KMS-11 (cell line): ENCODE measurements at regions not wholly inside any gene's neighbourhood (a gene's known extent, or its start where the extent isn't known, plus 50 kb on each side); places are given as distances from the start of the nearest gene placed in this dataset.

Experiments used
- H2AFZ ChIP-seq: fragments of 200-600 bp; sonication (generic); 2 replicates; pipeline ENCODE4 v1.6.1; 2016; ENCODE audit warnings: antibody characterized with exemption, mixed run types, low read depth
- H3K27ac ChIP-seq: fragments of 200-600 bp; sonication (generic); 2 replicates; pipeline ENCODE4 v1.6.1; 2016; ENCODE audit warnings: mild to moderate bottlenecking, mixed run types
- H3K27me3 ChIP-seq: fragments of 200-600 bp; sonication (generic); 2 replicates; pipeline ENCODE4 v1.6.1; 2017; ENCODE audit warnings: mild to moderate bottlenecking, low read depth, mixed run types, moderate library complexity; ENCODE audit not compliant: insufficient read depth
- H3K36me3 ChIP-seq: fragments of 200-600 bp; sonication (generic); 2 replicates; pipeline ENCODE4 v1.6.1; 2017; ENCODE audit warnings: mild to moderate bottlenecking, mixed run types; ENCODE audit not compliant: insufficient read depth
- H3K4me1 ChIP-seq: fragments of 200-600 bp; sonication (generic); 2 replicates; pipeline ENCODE4 v1.6.1; 2016; ENCODE audit warnings: mild to moderate bottlenecking, low read depth, mixed run types; ENCODE audit not compliant: poor library complexity, severe bottlenecking
- H3K4me2 ChIP-seq: fragments of 200-600 bp; sonication (generic); 2 replicates; pipeline ENCODE4 v1.7.0; 2016; ENCODE audit warnings: mild to moderate bottlenecking, mixed run types
- H3K4me3 ChIP-seq: fragments of 200-600 bp; sonication (generic); IDR thresholded peaks from 2 replicates; pipeline ENCODE4 v1.6.1; 2017; ENCODE audit warnings: low read depth, low read length, mixed read lengths; ENCODE audit not compliant: insufficient read depth
- H3K79me2 ChIP-seq: fragments of 200-600 bp; sonication (generic); 2 replicates; pipeline ENCODE4 v1.6.1; 2016; ENCODE audit warnings: low read depth, mixed run types; ENCODE audit not compliant: insufficient read depth
- H3K9ac ChIP-seq: fragments of 200-600 bp; sonication (generic); 2 replicates; pipeline ENCODE4 v1.6.1; 2016; ENCODE audit warnings: mild to moderate bottlenecking, mixed run types
- H4K20me1 ChIP-seq: fragments of 200-600 bp; sonication (generic); 2 replicates; pipeline ENCODE4 v1.6.1; 2016; ENCODE audit warnings: mild to moderate bottlenecking, mixed run types; ENCODE audit not compliant: insufficient read depth
- CTCF ChIP-seq: fragments of 200-600 bp; sonication (generic); conservative IDR thresholded peaks from 2 replicates; pipeline ENCODE4 v1.6.1; 2017; ENCODE audit warnings: low read depth, mild to moderate bottlenecking, antibody characterized with exemption, low read length, moderate library complexity, mixed read lengths

- H3K4me1 ChIP-seq = no peaks in the 10 kb centered on the region
- no peaks in the 10 kb centered on the region for H3K79me2 ChIP-seq
- H4K20me1 ChIP-seq = no peaks in the 10 kb centered on the region
- H2AFZ ChIP-seq = no peak overlapping the region
- H3K4me3 ChIP-seq = no peak overlapping the region
- no peaks in the 10 kb centered on the region for H3K36me3 ChIP-seq
- H3K27me3 ChIP-seq = no peaks in the 10 kb centered on the region
- no peak overlapping the region for H3K27ac ChIP-seq
- no peak overlapping the region for H3K9ac ChIP-seq
- no peak overlapping the region for H3K4me2 ChIP-seq
- TF ChIP-seq CTCF = no peak
Observed at GRCh38 chr4:81698538-81699296, 227.0 kb upstream of the RASGEF1B start.

GRCh38 chr4:81694176-81694913 lies 222.6 kb upstream of the RASGEF1B start:
- Histone ChIP-seq H3K4me2 (no peak overlapping the region), H2AFZ (no peak overlapping the region), H3K27me3 (no peaks in the 10 kb centered on the region), H3K36me3 (no peaks in the 10 kb centered on the region), H3K27ac (no peak overlapping the region), H3K79me2 (no peaks in the 10 kb centered on the region), H4K20me1 (no peaks in the 10 kb centered on the region), H3K4me3 (no peak overlapping the region), H3K4me1 (no peaks in the 10 kb centered on the region), H3K9ac (no peak overlapping the region)
- TF ChIP-seq CTCF = no peak

- H3K36me3 ChIP-seq = no peaks in the 10 kb centered on the region
Observed at GRCh38 chr4:81690871-81691270, 219.2 kb upstream of the RASGEF1B start.

GRCh38 chr4:81688085-81688484 lies 216.4 kb upstream of the RASGEF1B start:
- no peaks in the 10 kb centered on the region for H3K36me3 ChIP-seq
- TF ChIP-seq CTCF = no peak
- no peak overlapping the region for H3K27ac ChIP-seq
- no peaks in the 10 kb centered on the region for H3K79me2 ChIP-seq
- H3K27me3 ChIP-seq = no peaks in the 10 kb centered on the region
- no peaks in the 10 kb centered on the region for H4K20me1 ChIP-seq
- H3K9ac ChIP-seq = no peak overlapping the region
- peaks cover 16% of the 10 kb centered on the region for H3K4me1 ChIP-seq
- no peak overlapping the region for H3K4me2 ChIP-seq
- no peak overlapping the region for H2AFZ ChIP-seq
- H3K4me3 ChIP-seq = no peak overlapping the region

More at GRCh38 chr4:81690871-81691270, 219.2 kb upstream of the RASGEF1B start:
- Histone ChIP-seq H3K79me2 (no peaks in the 10 kb centered on the region), H4K20me1 (no peaks in the 10 kb centered on the region), H3K27me3 (no peaks in the 10 kb centered on the region), H3K27ac (no peak overlapping the region), H3K4me3 (no peak overlapping the region), H3K9ac (no peak overlapping the region), H2AFZ (no peak overlapping the region), H3K4me2 (no peak overlapping the region), H3K4me1 (peaks cover 6% of the 10 kb centered on the region)
- no peak for TF ChIP-seq CTCF
